ENCODE measurements at regions not wholly inside any gene's neighbourhood (a gene's known extent, or its start where the extent isn't known, plus 50 kb on each side); places are given as distances from the start of the nearest gene placed in this dataset.

GRCh38 chr10:88116971-88117626 lies 253.7 kb downstream of the PTEN start:
- Mint-ChIP-seq H3K9me3 (ENCODE audit: low read depth) (no peaks in the 10 kb centered on the region), H3K27me3 (no peaks in the 10 kb centered on the region), H3K4me3 (no peak overlapping the region), H3K27ac (no peak overlapping the region), H3K4me1 (ENCODE audit: low read depth) (peaks cover 24% of the 10 kb centered on the region), H3K36me3 (no peaks in the 10 kb centered on the region)

GRCh38 chr10:88117869-88118632 lies 254.6 kb downstream of the PTEN start:
- no peak overlapping the region for H3K27ac Mint-ChIP-seq
- no peaks in the 10 kb centered on the region for H3K36me3 Mint-ChIP-seq
- peaks cover 24% of the 10 kb centered on the region for H3K4me1 Mint-ChIP-seq (ENCODE audit: low read depth)
- H3K9me3 Mint-ChIP-seq (ENCODE audit: low read depth), result no peaks in the 10 kb centered on the region
- no peak overlapping the region for H3K4me3 Mint-ChIP-seq
- no peaks in the 10 kb centered on the region for H3K27me3 Mint-ChIP-seq

DNA sequence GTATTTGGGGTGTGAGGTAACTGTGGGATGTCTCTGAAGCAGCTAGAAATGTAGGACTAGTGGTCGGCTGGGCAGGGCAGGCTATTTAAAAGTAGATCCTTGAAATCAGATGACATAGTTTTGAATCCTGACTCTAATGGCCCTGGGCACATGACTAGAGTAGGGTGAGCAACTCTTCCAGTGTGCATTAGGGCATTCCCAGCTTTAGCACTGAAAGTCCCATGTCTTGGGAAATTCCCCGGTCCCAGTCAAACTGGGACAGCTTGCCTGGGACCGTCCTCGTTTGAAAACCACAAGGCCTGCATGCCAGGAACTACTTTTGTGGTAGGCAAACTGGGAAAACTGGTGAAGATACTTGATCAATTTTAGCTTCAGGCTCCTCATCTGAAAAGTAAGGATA lies 255.3 kb downstream of the PTEN start:
- H3K27me3 Mint-ChIP-seq, result no peaks in the 10 kb centered on the region
- H3K36me3 Mint-ChIP-seq, result no peaks in the 10 kb centered on the region
- peaks cover 20% of the 10 kb centered on the region for H3K4me1 Mint-ChIP-seq (ENCODE audit: low read depth)
- H3K4me3 Mint-ChIP-seq, result no peak overlapping the region
- H3K9me3 Mint-ChIP-seq (ENCODE audit: low read depth), result no peaks in the 10 kb centered on the region
- no peak overlapping the region for H3K27ac Mint-ChIP-seq

- H3K36me3 Mint-ChIP-seq, result no peaks in the 10 kb centered on the region
- H3K4me1 Mint-ChIP-seq (ENCODE audit: low read depth), result peaks cover 18% of the 10 kb centered on the region
- no peak overlapping the region for H3K27ac Mint-ChIP-seq
- H3K9me3 Mint-ChIP-seq (ENCODE audit: low read depth), result no peaks in the 10 kb centered on the region
- no peaks in the 10 kb centered on the region for H3K27me3 Mint-ChIP-seq
- H3K4me3 Mint-ChIP-seq, result no peak overlapping the region
These were observed 255.7 kb downstream of the PTEN start for GRCh38 chr10:88119160-88119559.

GRCh38 chr10:88120075-88120474 lies 256.6 kb downstream of the PTEN start:
- Mint-ChIP-seq H3K4me3 (no peak overlapping the region), H3K27me3 (no peaks in the 10 kb centered on the region), H3K4me1 (ENCODE audit: low read depth) (peaks cover 13% of the 10 kb centered on the region), H3K9me3 (ENCODE audit: low read depth) (no peaks in the 10 kb centered on the region), H3K36me3 (no peaks in the 10 kb centered on the region), H3K27ac (no peak overlapping the region)

- H3K27ac Mint-ChIP-seq, result no peak overlapping the region
- peaks cover 13% of the 10 kb centered on the region for H3K4me1 Mint-ChIP-seq (ENCODE audit: low read depth)
- no peaks in the 10 kb centered on the region for H3K9me3 Mint-ChIP-seq (ENCODE audit: low read depth)
- H3K27me3 Mint-ChIP-seq, result no peaks in the 10 kb centered on the region
- H3K4me3 Mint-ChIP-seq, result no peak overlapping the region
- no peaks in the 10 kb centered on the region for H3K36me3 Mint-ChIP-seq
These were observed 257.3 kb downstream of the PTEN start for GRCh38 chr10:88120599-88121333.

GRCh38 chr10:88121361-88121760 lies 257.9 kb downstream of the PTEN start:
- Mint-ChIP-seq H3K36me3 (no peaks in the 10 kb centered on the region), H3K27ac (no peak overlapping the region), H3K4me1 (ENCODE audit: low read depth) (peaks cover 13% of the 10 kb centered on the region), H3K9me3 (ENCODE audit: low read depth) (no peaks in the 10 kb centered on the region), H3K4me3 (no peak overlapping the region), H3K27me3 (no peaks in the 10 kb centered on the region)

- Mint-ChIP-seq H3K4me3 (no peak overlapping the region), H3K27ac (no peak overlapping the region), H3K9me3 (ENCODE audit: low read depth) (no peaks in the 10 kb centered on the region)
These were observed 258.7 kb downstream of the PTEN start for GRCh38 chr10:88122145-88122544.

DNA sequence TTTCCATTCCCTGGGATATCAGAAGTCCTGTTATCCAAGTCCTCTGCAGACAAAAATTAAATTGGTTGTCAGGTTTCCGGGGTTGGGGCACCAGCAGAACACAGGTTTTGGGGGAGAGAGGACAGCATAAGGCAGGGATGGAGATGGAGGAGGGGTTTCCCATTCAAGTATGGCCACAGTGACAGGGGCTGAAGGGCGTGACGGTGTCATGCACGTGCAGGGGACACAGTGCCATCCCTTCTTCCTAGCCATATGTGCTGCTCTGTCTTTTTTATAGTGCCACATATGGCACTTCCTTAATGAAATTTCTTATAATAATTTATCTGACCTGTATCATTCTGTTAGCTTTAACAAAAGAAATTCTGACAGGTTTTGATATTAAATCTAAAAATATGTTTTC lies 259.2 kb downstream of the PTEN start:
- Mint-ChIP-seq H3K4me3 (no peak overlapping the region), H3K27me3 (no peaks in the 10 kb centered on the region), H3K27ac (no peak overlapping the region), H3K4me1 (ENCODE audit: low read depth) (peaks cover 13% of the 10 kb centered on the region), H3K9me3 (ENCODE audit: low read depth) (no peaks in the 10 kb centered on the region), H3K36me3 (no peaks in the 10 kb centered on the region)

More at GRCh38 chr10:88122145-88122544, 258.7 kb downstream of the PTEN start:
- Mint-ChIP-seq H3K36me3 (no peaks in the 10 kb centered on the region), H3K27me3 (no peaks in the 10 kb centered on the region), H3K4me1 (ENCODE audit: low read depth) (peaks cover 13% of the 10 kb centered on the region)

GRCh38 chr10:88125766-88126165 lies 262.3 kb downstream of the PTEN start:
- Mint-ChIP-seq H3K9me3 (ENCODE audit: low read depth) (no peaks in the 10 kb centered on the region), H3K4me1 (ENCODE audit: low read depth) (peaks cover 3% of the 10 kb centered on the region), H3K4me3 (no peak overlapping the region), H3K36me3 (no peaks in the 10 kb centered on the region), H3K27me3 (no peaks in the 10 kb centered on the region), H3K27ac (no peak overlapping the region)

GRCh38 chr10:88126699-88127098 lies 263.3 kb downstream of the PTEN start:
- Mint-ChIP-seq H3K27ac (no peak overlapping the region), H3K36me3 (no peaks in the 10 kb centered on the region), H3K4me3 (no peak overlapping the region), H3K9me3 (ENCODE audit: low read depth) (no peaks in the 10 kb centered on the region), H3K4me1 (ENCODE audit: low read depth) (no peaks in the 10 kb centered on the region), H3K27me3 (no peaks in the 10 kb centered on the region)

GRCh38 chr10:88127269-88127668 lies 263.8 kb downstream of the PTEN start:
- Mint-ChIP-seq H3K27me3 (no peaks in the 10 kb centered on the region), H3K4me3 (no peak overlapping the region), H3K4me1 (ENCODE audit: low read depth) (no peaks in the 10 kb centered on the region), H3K36me3 (no peaks in the 10 kb centered on the region), H3K27ac (no peak overlapping the region), H3K9me3 (ENCODE audit: low read depth) (no peaks in the 10 kb centered on the region)

- H3K27ac Mint-ChIP-seq, result no peak overlapping the region
- no peaks in the 10 kb centered on the region for H3K36me3 Mint-ChIP-seq
- H3K4me1 Mint-ChIP-seq (ENCODE audit: low read depth), result no peaks in the 10 kb centered on the region
- H3K4me3 Mint-ChIP-seq, result no peak overlapping the region
- H3K9me3 Mint-ChIP-seq (ENCODE audit: low read depth), result no peaks in the 10 kb centered on the region
- H3K27me3 Mint-ChIP-seq, result no peaks in the 10 kb centered on the region
These were observed 264.3 kb downstream of the PTEN start for GRCh38 chr10:88127766-88128165.

DNA sequence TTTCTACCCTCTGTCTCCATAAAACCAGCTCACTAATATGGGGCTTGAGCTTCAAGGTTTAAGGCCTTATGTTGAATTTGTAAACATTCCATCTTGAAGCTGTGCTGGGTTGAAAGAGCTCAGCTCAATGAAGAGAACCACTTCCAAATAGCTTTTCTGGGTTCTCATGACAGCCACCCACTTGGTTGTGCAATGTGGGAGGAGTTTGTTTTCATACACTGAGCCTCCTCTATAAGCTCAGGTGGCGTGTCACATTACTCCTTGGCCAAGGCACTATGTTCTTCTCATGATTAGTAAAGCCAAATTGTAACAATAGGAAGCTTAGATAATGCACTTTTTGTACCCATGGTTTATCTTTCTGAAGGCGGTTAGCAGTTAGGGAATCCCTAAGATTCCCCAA lies 265.6 kb downstream of the PTEN start:
- H3K27ac Mint-ChIP-seq, result no peak overlapping the region

DNA sequence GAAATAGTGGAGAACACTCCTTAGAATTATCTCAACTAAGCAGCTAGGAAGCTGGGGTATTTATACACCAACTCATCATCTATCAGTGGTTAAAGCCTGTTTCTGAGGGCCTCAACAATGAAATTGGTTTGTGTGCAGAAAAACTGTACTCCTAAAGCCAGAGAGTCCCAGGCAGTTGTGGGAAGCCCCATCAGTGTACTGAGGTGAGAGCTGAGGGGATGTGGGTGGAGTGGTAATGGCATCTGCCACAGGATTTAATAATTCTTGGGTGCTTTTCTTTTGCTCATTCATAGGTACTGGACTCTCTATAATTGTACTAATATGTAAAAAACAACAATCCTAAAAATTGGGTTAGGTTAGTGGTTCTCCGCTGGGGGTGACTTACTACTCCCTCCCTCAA lies 267.5 kb downstream of the PTEN start:
- no peak overlapping the region for H3K27ac Mint-ChIP-seq
- H3K4me3 Mint-ChIP-seq, result no peak overlapping the region
- no peaks in the 10 kb centered on the region for H3K27me3 Mint-ChIP-seq
- H3K9me3 Mint-ChIP-seq (ENCODE audit: low read depth), result no peaks in the 10 kb centered on the region
- H3K36me3 Mint-ChIP-seq, result no peaks in the 10 kb centered on the region
- H3K4me1 Mint-ChIP-seq (ENCODE audit: low read depth), result no peaks in the 10 kb centered on the region

More for the DNA sequence above, 265.6 kb downstream of the PTEN start:
- Mint-ChIP-seq H3K4me1 (ENCODE audit: low read depth) (no peaks in the 10 kb centered on the region), H3K36me3 (no peaks in the 10 kb centered on the region), H3K9me3 (ENCODE audit: low read depth) (no peaks in the 10 kb centered on the region), H3K27me3 (no peaks in the 10 kb centered on the region), H3K4me3 (no peak overlapping the region)

All from activated naive CD8-positive, alpha-beta T cell (primary cell).